ENCODE measurements at regions not wholly inside any gene's neighbourhood (a gene's known extent, or its start where the extent isn't known, plus 50 kb on each side); places are given as distances from the start of the nearest gene placed in this dataset.

- H3K9me2 ChIP-seq (ENCODE audit: insufficient read depth) = no peaks in the 10 kb centered on the region
- H2AFZ ChIP-seq = no peak overlapping the region
- 71 to 75% methylated on average over 22 to 23 of the region's 23 CpGs for WGBS, 2 experiments (ENCODE audit: low coverage in 1 of 2, low lambda C conversion rate in 2 of 2, missing lambda C conversion rate in 2 of 2)
- no peak overlapping the region for H3K9ac ChIP-seq
- no peak overlapping the region for H3K27ac ChIP-seq
- in situ Hi-C loops (cut with MboI) = no loop called here
- TF ChIP-seq EZH2phosphoT487 (IDR thresholded peaks at IDR 0.05; ENCODE audit: insufficient read depth, low read depth) (no peak), EZH2 (IDR thresholded peaks at IDR 0.05; ENCODE audit: insufficient read depth, poor library complexity, severe bottlenecking) (no peak)
- no peaks in the 10 kb centered on the region for H4K20me1 ChIP-seq (ENCODE audit: insufficient read depth)
- no peaks in the 10 kb centered on the region for H3K79me2 ChIP-seq (ENCODE audit: insufficient read depth)
- H3K9me3 ChIP-seq (ENCODE audit: low read depth) = no peaks in the 10 kb centered on the region
- no peaks in the 10 kb centered on the region for H3K27me3 ChIP-seq (replicated peaks; ENCODE audit: insufficient read depth)
- H3K4me1 ChIP-seq (ENCODE audit: insufficient read depth) = no peaks in the 10 kb centered on the region
- DNase-seq = no peak
- H3K36me3 ChIP-seq (ENCODE audit: low read depth) = no peaks in the 10 kb centered on the region
- H3F3A ChIP-seq (ENCODE audit: insufficient read depth) = no peaks in the 10 kb centered on the region
- H3K4me3 ChIP-seq = no peak overlapping the region
- H3K4me2 ChIP-seq (ENCODE audit: unreplicated experiment) = no peak overlapping the region
Measured at GRCh38 chr22:48643066-48643731, 1184.5 kb downstream of the BRD1 start.

- H3K9me3 ChIP-seq (ENCODE audit: low read depth) = no peaks in the 10 kb centered on the region
- H2AFZ ChIP-seq = no peak overlapping the region
- 58 to 73% methylated on average over 6 of the region's 6 CpGs for WGBS, 2 experiments (ENCODE audit: low coverage in 1 of 2, low lambda C conversion rate in 2 of 2, missing lambda C conversion rate in 2 of 2)
- H3K36me3 ChIP-seq (ENCODE audit: low read depth) = no peaks in the 10 kb centered on the region
- H3K27ac ChIP-seq = no peak overlapping the region
- in situ Hi-C loops (cut with MboI) = no loop called here
- no peaks in the 10 kb centered on the region for H3K4me1 ChIP-seq (ENCODE audit: insufficient read depth)
- H3K27me3 ChIP-seq (replicated peaks; ENCODE audit: insufficient read depth) = no peaks in the 10 kb centered on the region
- no peak for DNase-seq
- H4K20me1 ChIP-seq (ENCODE audit: insufficient read depth) = no peaks in the 10 kb centered on the region
- H3K4me2 ChIP-seq (ENCODE audit: unreplicated experiment) = no peak overlapping the region
- no peaks in the 10 kb centered on the region for H3F3A ChIP-seq (ENCODE audit: insufficient read depth)
- no peak overlapping the region for H3K4me3 ChIP-seq
- TF ChIP-seq EZH2phosphoT487 (IDR thresholded peaks at IDR 0.05; ENCODE audit: insufficient read depth, low read depth) (no peak), EZH2 (IDR thresholded peaks at IDR 0.05; ENCODE audit: insufficient read depth, poor library complexity, severe bottlenecking) (no peak)
- no peaks in the 10 kb centered on the region for H3K79me2 ChIP-seq (ENCODE audit: insufficient read depth)
- H3K9me2 ChIP-seq (ENCODE audit: insufficient read depth) = no peaks in the 10 kb centered on the region
- no peak overlapping the region for H3K9ac ChIP-seq
Measured at GRCh38 chr22:48642550-48642949, 1185.1 kb downstream of the BRD1 start.

- H3K27ac ChIP-seq = no peak overlapping the region
- no peak for DNase-seq
- H3K4me3 ChIP-seq = no peak overlapping the region
- 66 to 69% methylated on average over 14 of the region's 14 CpGs for WGBS, 2 experiments (ENCODE audit: low coverage in 1 of 2, low lambda C conversion rate in 2 of 2, missing lambda C conversion rate in 2 of 2)
- no peak overlapping the region for H2AFZ ChIP-seq
- no peaks in the 10 kb centered on the region for H3K36me3 ChIP-seq (ENCODE audit: low read depth)
- no peaks in the 10 kb centered on the region for H3K9me2 ChIP-seq (ENCODE audit: insufficient read depth)
- H3K4me1 ChIP-seq (ENCODE audit: insufficient read depth) = no peaks in the 10 kb centered on the region
- no peaks in the 10 kb centered on the region for H3K9me3 ChIP-seq (ENCODE audit: low read depth)
- H3F3A ChIP-seq (ENCODE audit: insufficient read depth) = no peaks in the 10 kb centered on the region
- H3K79me2 ChIP-seq (ENCODE audit: insufficient read depth) = no peaks in the 10 kb centered on the region
- no peak overlapping the region for H3K4me2 ChIP-seq (ENCODE audit: unreplicated experiment)
- H3K9ac ChIP-seq = no peak overlapping the region
- in situ Hi-C loops (cut with MboI) = no loop called here
- no peaks in the 10 kb centered on the region for H4K20me1 ChIP-seq (ENCODE audit: insufficient read depth)
- H3K27me3 ChIP-seq (replicated peaks; ENCODE audit: insufficient read depth) = no peaks in the 10 kb centered on the region
- no peak for TF ChIP-seq EZH2phosphoT487 (IDR thresholded peaks at IDR 0.05; ENCODE audit: insufficient read depth, low read depth)
- TF ChIP-seq EZH2 (IDR thresholded peaks at IDR 0.05; ENCODE audit: insufficient read depth, poor library complexity, severe bottlenecking) = no peak
Measured at GRCh38 chr22:48641906-48642475, 1185.7 kb downstream of the BRD1 start.

DNA sequence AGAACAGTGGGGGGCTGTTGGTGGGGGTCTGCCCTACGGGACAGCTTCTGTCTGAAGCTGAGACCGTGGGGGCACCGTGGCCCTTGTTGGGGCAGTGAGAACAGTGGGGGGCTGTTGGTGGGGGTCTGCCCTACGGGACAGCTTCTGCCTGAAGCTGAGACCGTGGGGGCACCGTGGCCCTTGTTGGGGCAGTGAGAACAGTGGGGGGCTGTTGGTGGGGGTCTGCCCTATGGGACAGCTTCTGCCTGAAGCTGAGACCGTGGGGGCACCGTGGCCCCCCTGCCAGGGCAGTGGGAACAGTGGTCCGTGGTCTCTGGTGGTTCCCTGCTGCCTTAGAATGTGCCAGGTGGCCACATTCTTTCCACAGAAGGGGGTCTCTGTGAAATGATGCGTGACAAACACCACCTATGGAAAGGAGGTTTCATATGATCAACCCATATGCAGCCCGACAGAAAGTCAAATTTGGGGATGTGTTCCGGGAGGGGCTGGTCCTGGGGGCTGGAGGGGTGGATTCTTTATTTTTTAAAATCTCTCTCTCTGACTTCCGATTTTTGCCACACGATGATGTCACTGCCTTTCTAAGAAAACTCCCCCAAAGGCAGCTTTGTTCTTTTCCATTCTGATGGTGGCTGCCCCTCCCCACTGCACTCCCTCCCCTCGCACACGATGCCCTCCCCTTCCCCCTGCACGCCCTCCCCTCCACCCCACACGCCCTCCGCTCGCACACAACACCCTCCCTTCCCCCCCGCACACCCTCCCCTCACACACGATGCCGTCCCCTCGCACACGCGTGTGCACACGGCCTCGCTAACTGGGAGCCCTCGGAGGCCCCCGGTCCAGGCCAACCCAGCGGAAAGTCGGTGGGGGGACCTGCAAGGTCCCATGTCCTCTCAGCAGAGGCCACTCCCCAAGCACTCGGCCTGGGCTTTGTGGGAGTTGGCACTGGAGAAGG, 1186.5 kb downstream of the BRD1 start:
- in situ Hi-C loops (cut with MboI) = no loop called here
- TF ChIP-seq EZH2phosphoT487 (IDR thresholded peaks at IDR 0.05; ENCODE audit: insufficient read depth, low read depth) (no peak), EZH2 (IDR thresholded peaks at IDR 0.05; ENCODE audit: insufficient read depth, poor library complexity, severe bottlenecking) (no peak)
- H3K9me3 ChIP-seq (ENCODE audit: low read depth) = no peaks in the 10 kb centered on the region
- H3K9ac ChIP-seq = no peak overlapping the region
- DNase-seq = no peak
- H3K27ac ChIP-seq = no peak overlapping the region
- no peaks in the 10 kb centered on the region for H3K4me1 ChIP-seq (ENCODE audit: insufficient read depth)
- H3K4me3 ChIP-seq = no peak overlapping the region
- 12 to 14% methylated on average over 11 to 29 of the region's 33 CpGs for WGBS, 2 experiments (ENCODE audit: low coverage in 1 of 2, low lambda C conversion rate in 2 of 2, missing lambda C conversion rate in 2 of 2)
- no peaks in the 10 kb centered on the region for H3K36me3 ChIP-seq (ENCODE audit: low read depth)
- H3K27me3 ChIP-seq (replicated peaks; ENCODE audit: insufficient read depth) = no peaks in the 10 kb centered on the region
- no peak overlapping the region for H2AFZ ChIP-seq
- H3K4me2 ChIP-seq (ENCODE audit: unreplicated experiment) = no peak overlapping the region
- no peaks in the 10 kb centered on the region for H3F3A ChIP-seq (ENCODE audit: insufficient read depth)
- H3K9me2 ChIP-seq (ENCODE audit: insufficient read depth) = no peaks in the 10 kb centered on the region
- no peaks in the 10 kb centered on the region for H3K79me2 ChIP-seq (ENCODE audit: insufficient read depth)
- H4K20me1 ChIP-seq (ENCODE audit: insufficient read depth) = no peaks in the 10 kb centered on the region
